Mesendoderm (in vitro differentiated cells): ENCODE measurements at regions not wholly inside any gene's neighbourhood (a gene's known extent, or its start where the extent isn't known, plus 50 kb on each side); places are given as distances from the start of the nearest gene placed in this dataset.

Experiments
- DNase-seq: peaks from one replicate; pipeline ENCODE4 v3.0.0; 2013
- H2AK5ac ChIP-seq: 2 replicates; pipeline ENCODE4 v1.6.1; 2013; ENCODE audit warnings: low read length, inconsistent platforms
- H2BK120ac ChIP-seq: 2 replicates; pipeline ENCODE4 v1.6.1; 2013; ENCODE audit warnings: low read depth, mild to moderate bottlenecking, low read length, moderate library complexity, mixed read lengths
- H2BK15ac ChIP-seq: replicated peaks from 2 replicates; pipeline ENCODE4 v1.6.1; 2013; ENCODE audit warnings: low read depth, mild to moderate bottlenecking, moderate library complexity
- H2BK5ac ChIP-seq: 2 replicates; pipeline ENCODE4 v1.6.1; 2013; ENCODE audit warnings: low read length, inconsistent platforms
- H3K18ac ChIP-seq: 2 replicates; pipeline ENCODE4 v1.6.1; 2013; ENCODE audit warnings: mild to moderate bottlenecking, low read length, mixed read lengths
- H3K23ac ChIP-seq: one replicate; pipeline ENCODE4 v1.6.1; 2013; ENCODE audit warnings: low read length
- H3K27ac ChIP-seq: 2 replicates; pipeline ENCODE4 v1.5.1; 2013; ENCODE audit warnings: low read depth, mild to moderate bottlenecking, inconsistent platforms, low read length, moderate library complexity
- H3K27me3 ChIP-seq: 2 replicates; pipeline ENCODE4 v1.6.1; 2013; ENCODE audit warnings: low read length, control low read depth, mild to moderate bottlenecking, inconsistent platforms; ENCODE audit not compliant: insufficient read depth, poor library complexity
- H3K36me3 ChIP-seq: 2 replicates; pipeline ENCODE4 v1.6.1; 2013; ENCODE audit warnings: low read length, inconsistent platforms; ENCODE audit not compliant: control insufficient read depth, insufficient read depth
- H3K4ac ChIP-seq: one replicate; pipeline ENCODE4 v1.6.1; 2013; ENCODE audit warnings: low read depth, mild to moderate bottlenecking, low read length, moderate library complexity
- H3K4me1 ChIP-seq: 2 replicates; pipeline ENCODE4 v1.6.1; 2013; ENCODE audit warnings: low read depth, low read length, inconsistent platforms; ENCODE audit not compliant: control insufficient read depth
- H3K4me2 ChIP-seq: 2 replicates; pipeline ENCODE4 v1.6.1; 2013; ENCODE audit warnings: low read length
- H3K4me3 ChIP-seq: 2 replicates; pipeline ENCODE4 v1.5.1; 2013; ENCODE audit warnings: mild to moderate bottlenecking, low read length
- H3K56ac ChIP-seq: one replicate; pipeline ENCODE4 v1.6.1; 2013; ENCODE audit warnings: low read length
- H3K79me1 ChIP-seq: 2 replicates; pipeline ENCODE4 v1.6.1; 2013; ENCODE audit warnings: low read length, inconsistent platforms
- H3K79me2 ChIP-seq: 2 replicates; pipeline ENCODE4 v1.6.1; 2013; ENCODE audit warnings: mild to moderate bottlenecking, low read length; ENCODE audit not compliant: control insufficient read depth, insufficient read depth
- H3K9ac ChIP-seq: 2 replicates; pipeline ENCODE4 v1.6.1; 2013; ENCODE audit warnings: low read length, inconsistent platforms
- H4K5ac ChIP-seq: one replicate; pipeline ENCODE4 v1.6.1; 2013; ENCODE audit warnings: low read length
- H4K8ac ChIP-seq: one replicate; pipeline ENCODE4 v1.6.1; 2013; ENCODE audit warnings: low read depth, mild to moderate bottlenecking, control low read depth, low read length, moderate library complexity
- WGBS: extraction: QIAGEN DNeasy Blood & Tissue Kit; methylation state at CpG from one replicate; pipeline ENCODE4 v1.1.7; 2013; ENCODE audit warnings: low lambda C conversion rate, missing lambda C conversion rate; ENCODE audit not compliant: insufficient coverage; ENCODE audit errors: extremely low coverage; 5-methylcytosine and 5-hydroxymethylcytosine counted together

- DNase-seq, result no peak
- Histone ChIP-seq H3K23ac (no peak overlapping the region), H4K8ac (no peak overlapping the region), H3K79me2 (no peaks in the 10 kb centered on the region), H3K79me1 (no peaks in the 10 kb centered on the region), H2BK15ac (no peak overlapping the region), H2BK5ac (no peak overlapping the region), H3K4me1 (no peaks in the 10 kb centered on the region), H3K4ac (no peak overlapping the region), H3K18ac (no peak overlapping the region), H3K4me2 (no peak overlapping the region), H2BK120ac (no peak overlapping the region), H3K27me3 (no peaks in the 10 kb centered on the region), H3K27ac (no peak overlapping the region), H3K36me3 (no peaks in the 10 kb centered on the region), H2AK5ac (no peak overlapping the region), H3K56ac (no peak overlapping the region), H3K9ac (no peak overlapping the region), H4K5ac (no peak overlapping the region), H3K4me3 (no peak overlapping the region)
- no CpG with 5 or more reads among the region's 5 CpGs for WGBS
Observed at GRCh38 chr10:34907743-34908430, 92.8 kb upstream of the PARD3 start.

GRCh38 chr10:34906067-34906965 is 91.2 kb upstream of the PARD3 start:
- Histone ChIP-seq H3K79me1 (no peaks in the 10 kb centered on the region), H3K4me3 (no peak overlapping the region), H3K79me2 (no peaks in the 10 kb centered on the region), H3K18ac (no peak overlapping the region), H3K4me1 (no peaks in the 10 kb centered on the region), H2AK5ac (no peak overlapping the region), H3K23ac (no peak overlapping the region), H3K36me3 (no peaks in the 10 kb centered on the region), H2BK120ac (no peak overlapping the region), H2BK15ac (no peak overlapping the region), H4K5ac (no peak overlapping the region), H3K4me2 (no peak overlapping the region), H3K27ac (no peak overlapping the region), H3K27me3 (no peaks in the 10 kb centered on the region), H2BK5ac (no peak overlapping the region), H3K56ac (peak overlapping the region; percentile 28), H3K4ac (no peak overlapping the region), H3K9ac (no peak overlapping the region), H4K8ac (no peak overlapping the region)
- peak; percentile 63 for DNase-seq
- WGBS, result no CpG with 5 or more reads among the region's 29 CpGs

- Histone ChIP-seq H4K8ac (no peak overlapping the region), H3K36me3 (no peaks in the 10 kb centered on the region), H3K79me1 (no peaks in the 10 kb centered on the region), H3K27ac (no peak overlapping the region), H3K4me2 (no peak overlapping the region), H3K9ac (no peak overlapping the region), H3K4me3 (no peak overlapping the region), H3K27me3 (no peaks in the 10 kb centered on the region), H3K18ac (peak overlapping the region; percentile 39), H3K23ac (no peak overlapping the region), H3K4ac (no peak overlapping the region), H2BK15ac (no peak overlapping the region), H3K4me1 (no peaks in the 10 kb centered on the region), H4K5ac (no peak overlapping the region), H2AK5ac (no peak overlapping the region), H3K56ac (no peak overlapping the region), H2BK120ac (no peak overlapping the region), H3K79me2 (no peaks in the 10 kb centered on the region), H2BK5ac (no peak overlapping the region)
- no CpG with 5 or more reads among the region's 9 CpGs for WGBS
- peak; percentile 40 for DNase-seq
Observed at GRCh38 chr10:34905200-34905927, 90.3 kb upstream of the PARD3 start.

GRCh38 chr10:34904191-34904590 is 89.1 kb upstream of the PARD3 start:
- Histone ChIP-seq H3K18ac (no peak overlapping the region), H3K79me1 (no peaks in the 10 kb centered on the region), H3K79me2 (no peaks in the 10 kb centered on the region), H3K4ac (no peak overlapping the region), H3K9ac (no peak overlapping the region), H3K27ac (no peak overlapping the region), H3K23ac (no peak overlapping the region), H4K5ac (no peak overlapping the region), H3K4me3 (no peak overlapping the region), H2BK15ac (no peak overlapping the region), H3K4me2 (no peak overlapping the region), H3K4me1 (no peaks in the 10 kb centered on the region), H4K8ac (no peak overlapping the region), H2BK5ac (no peak overlapping the region), H2BK120ac (no peak overlapping the region), H3K27me3 (no peaks in the 10 kb centered on the region), H3K56ac (no peak overlapping the region), H3K36me3 (no peaks in the 10 kb centered on the region), H2AK5ac (no peak overlapping the region)
- DNase-seq, result no peak
- WGBS, result no CpG with 5 or more reads among the region's 6 CpGs

GRCh38 chr10:34899161-34899560 is 84.1 kb upstream of the PARD3 start:
- H4K8ac ChIP-seq, result no peak overlapping the region
- no peak overlapping the region for H4K5ac ChIP-seq
- H3K18ac ChIP-seq, result no peak overlapping the region
- H2BK15ac ChIP-seq, result no peak overlapping the region
- no peaks in the 10 kb centered on the region for H3K4me1 ChIP-seq
- H3K4ac ChIP-seq, result no peak overlapping the region
- no peak overlapping the region for H3K56ac ChIP-seq
- no peak overlapping the region for H2BK5ac ChIP-seq
- H2AK5ac ChIP-seq, result no peak overlapping the region
- H3K79me1 ChIP-seq, result no peaks in the 10 kb centered on the region
- no peaks in the 10 kb centered on the region for H3K36me3 ChIP-seq
- no peaks in the 10 kb centered on the region for H3K27me3 ChIP-seq
- H3K4me3 ChIP-seq, result no peak overlapping the region
- no peak overlapping the region for H2BK120ac ChIP-seq
- WGBS, result no CpG with 5 or more reads among the region's 8 CpGs
- no peaks in the 10 kb centered on the region for H3K79me2 ChIP-seq
- no peak overlapping the region for H3K27ac ChIP-seq
- H3K4me2 ChIP-seq, result no peak overlapping the region
- DNase-seq, result no peak
- H3K23ac ChIP-seq, result no peak overlapping the region
- no peak overlapping the region for H3K9ac ChIP-seq
